ENCODE measurements at regions not wholly inside any gene's neighbourhood (a gene's known extent, or its start where the extent isn't known, plus 50 kb on each side); places are given as distances from the start of the nearest gene placed in this dataset.

GRCh38 chr13:44787617-44788016, 201.7 kb downstream of the NUFIP1 start:
- no peak for TF ChIP-seq CTCF (conservative IDR thresholded peaks at IDR 0.05)
- no peak for TF ChIP-seq EZH2 (IDR thresholded peaks at IDR 0.05; ENCODE audit: low read depth)
